Astrocyte of the cerebellum (primary cell): ENCODE measurements at regions not wholly inside any gene's neighbourhood (a gene's known extent, or its start where the extent isn't known, plus 50 kb on each side); places are given as distances from the start of the nearest gene placed in this dataset.

Source experiments
- DNase-seq: peaks from one replicate; pipeline ENCODE4 v3.0.0-alpha.2; 2011; ENCODE audit warnings: low read depth
- H3K4me3 ChIP-seq: 2 replicates; pipeline ENCODE4 v1.5.1; 2011; ENCODE audit warnings: mild to moderate bottlenecking, low read depth, low read length, moderate library complexity
- CTCF ChIP-seq: IDR thresholded peaks from 2 replicates; pipeline ENCODE4 v1.5.1; 2012; ENCODE audit warnings: low read length, low read depth, moderate library complexity, mild to moderate bottlenecking; ENCODE audit errors: missing control alignments
- in situ Hi-C: cut with HindIII; loops from 2 replicates; pipeline ENCODE4 v1.10.0; 2017; ENCODE audit warnings: low sequenced_read_pairs

GRCh38 chr10:84026821-84027257 lies 112.5 kb upstream of the GHITM start:
- peak; percentile 68 for TF ChIP-seq CTCF
- in situ Hi-C loops, result no loop called here
- no peak overlapping the region for H3K4me3 ChIP-seq
- no peak for DNase-seq

- H3K4me3 ChIP-seq, result no peak overlapping the region
- in situ Hi-C loops, result no loop called here
- TF ChIP-seq CTCF, result no peak
- DNase-seq, result no peak
Measured at GRCh38 chr10:84029840-84030239, 109.5 kb upstream of the GHITM start.

- in situ Hi-C loops, result no loop called here
- no peak for DNase-seq
- no peak for TF ChIP-seq CTCF
- no peak overlapping the region for H3K4me3 ChIP-seq
Measured at GRCh38 chr10:84038035-84038434, 101.3 kb upstream of the GHITM start.

GRCh38 chr10:84039957-84040356 lies 99.4 kb upstream of the GHITM start:
- no peak for TF ChIP-seq CTCF
- H3K4me3 ChIP-seq, result no peak overlapping the region

GRCh38 chr10:84047258-84048010 lies 91.9 kb upstream of the GHITM start:
- H3K4me3 ChIP-seq, result no peak overlapping the region
- in situ Hi-C loops, result no loop called here
- no peak for TF ChIP-seq CTCF
- DNase-seq, result no peak

More at GRCh38 chr10:84039957-84040356, 99.4 kb upstream of the GHITM start:
- DNase-seq, result no peak
- in situ Hi-C loops, result no loop called here

GRCh38 chr10:84049645-84050011 lies 89.7 kb upstream of the GHITM start:
- no peak for TF ChIP-seq CTCF
- DNase-seq, result no peak
- in situ Hi-C loops, result no loop called here
- H3K4me3 ChIP-seq, result no peak overlapping the region
